ENCODE measurements at regions not wholly inside any gene's neighbourhood (a gene's known extent, or its start where the extent isn't known, plus 50 kb on each side); places are given as distances from the start of the nearest gene placed in this dataset.

GRCh38 chrX:107577933-107578332, 50.4 kb upstream of the PRPS1 start:
- no peak for TF ChIP-seq CTCF (IDR thresholded peaks at IDR 0.05)
- no peak for TF ChIP-seq POLR2A (IDR thresholded peaks at IDR 0.05)
- Histone ChIP-seq H3K36me3 (ENCODE audit: low read depth, missing control alignments) (no peaks in the 10 kb centered on the region), H3K4me1 (no peaks in the 10 kb centered on the region), H3K27ac (no peak overlapping the region), H3K4me3 (no peak overlapping the region), H3K9me3 (no peaks in the 10 kb centered on the region), H3K27me3 (no peaks in the 10 kb centered on the region)
- 93 to 95% methylated on average over 2 of the region's 2 CpGs for whole genome bisulfite sequencing, 2 donors
- intact Hi-C loops (cut with DNase I; ENCODE audit: low total_unique reads): no loop called here
- no peak for DNase-seq
